Testis (tissue), 2 donors: ENCODE measurements at regions not wholly inside any gene's neighbourhood (a gene's known extent, or its start where the extent isn't known, plus 50 kb on each side); places are given as distances from the start of the nearest gene placed in this dataset.

Experiments used
- DNase-seq: peaks from one replicate; pipeline ENCODE4 v3.0.0-alpha.2; 2019
- H3K27ac ChIP-seq, 2 donors: fragments of 200-600 bp; sonication (generic); one replicate each; pipeline ENCODE4 v1.5.1; 2019
- H3K27me3 ChIP-seq: fragments of 200-600 bp; sonication (generic); one replicate; pipeline ENCODE4 v1.5.1; 2019
- H3K36me3 ChIP-seq: fragments of 200-600 bp; sonication (generic); one replicate; pipeline ENCODE4 v1.5.1; 2017; ENCODE audit warnings: low read depth; ENCODE audit errors: missing control alignments
- H3K4me1 ChIP-seq: fragments of 200-600 bp; sonication (generic); one replicate; pipeline ENCODE4 v1.5.1; 2019
- H3K4me3 ChIP-seq, 2 donors: fragments of 200-600 bp; sonication (generic); one replicate each; pipeline ENCODE4 v1.5.1; 2017 to 2019
- H3K9me3 ChIP-seq: fragments of 200-600 bp; sonication (generic); one replicate; pipeline ENCODE4 v1.5.1; 2017
- CTCF ChIP-seq, 3 experiments: fragments of 450-650 bp in 2 of 3; fragments of 200-600 bp in 1 of 3; sonication (generic) in 1 of 3; IDR thresholded peaks; one replicate each; pipeline ENCODE4 v1.5.1; 2016 to 2019; ENCODE audit warnings: antibody characterized with exemption in 3 of 3, mild to moderate bottlenecking in 2 of 3, moderate library complexity in 1 of 3
- POLR2A ChIP-seq: fragments of 450-650 bp; IDR thresholded peaks from one replicate; pipeline ENCODE4 v1.6.1; 2017; ENCODE audit warnings: antibody characterized with exemption, mild to moderate bottlenecking, moderate library complexity
- WGBS, 2 donors: methylation state at CpG; one replicate each; pipeline ENCODE4 v1.1.5; 2018; 5-methylcytosine and 5-hydroxymethylcytosine counted together
- intact Hi-C: fragments of 100-400 bp; cut with DNase I; formaldehyde crosslinking; loops from one replicate; pipeline ENCODE4 v1.15.1; 2023; ENCODE audit warnings: low total_unique reads

GRCh38 chr9:96163712-96164111, 138.3 kb downstream of the HSD17B3 start:
- no peak for DNase-seq
- H3K36me3 ChIP-seq, result no peaks in the 10 kb centered on the region
- no peaks in the 10 kb centered on the region for H3K9me3 ChIP-seq
- H3K27me3 ChIP-seq, result no peaks in the 10 kb centered on the region
- no peak overlapping the region for H3K4me3 ChIP-seq
- intact Hi-C loops, result no loop called here
- 74 to 75% methylated on average over 14 of the region's 14 CpGs for WGBS, 2 donors
- no peak for TF ChIP-seq CTCF (IDR thresholded peaks at IDR 0.05)
- TF ChIP-seq POLR2A, result no peak
- H3K4me1 ChIP-seq, result peaks cover 19% of the 10 kb centered on the region
- peak overlapping the region in 1 of 2 donors; percentile 60 for H3K27ac ChIP-seq

GRCh38 chr9:96163161-96163560, 138.8 kb downstream of the HSD17B3 start:
- Histone ChIP-seq H3K4me3 (no peak overlapping the region), H3K4me1 (peaks cover 21% of the 10 kb centered on the region), H3K27ac (no peak overlapping the region), H3K27me3 (no peaks in the 10 kb centered on the region), H3K36me3 (no peaks in the 10 kb centered on the region), H3K9me3 (no peaks in the 10 kb centered on the region)
- DNase-seq, result no peak
- TF ChIP-seq POLR2A (no peak), CTCF (IDR thresholded peaks at IDR 0.05) (no peak)
- 63 to 79% methylated on average over 7 of the region's 7 CpGs for WGBS, 2 donors
- intact Hi-C loops, result no loop called here

- Histone ChIP-seq H3K27me3 (no peaks in the 10 kb centered on the region), H3K4me3 (no peak overlapping the region), H3K36me3 (no peaks in the 10 kb centered on the region), H3K27ac (no peak overlapping the region), H3K9me3 (no peaks in the 10 kb centered on the region), H3K4me1 (peaks cover 28% of the 10 kb centered on the region)
- intact Hi-C loops, result no loop called here
- WGBS, 2 donors, result 60 to 83% methylated on average over 7 of the region's 7 CpGs
- no peak for DNase-seq
- TF ChIP-seq POLR2A, result no peak
- no peak for TF ChIP-seq CTCF (IDR thresholded peaks at IDR 0.05)
Observed at GRCh38 chr9:96161819-96162218, 140.2 kb downstream of the HSD17B3 start.

- Histone ChIP-seq H3K4me1 (peaks cover 37% of the 10 kb centered on the region), H3K27me3 (no peaks in the 10 kb centered on the region), H3K27ac (no peak overlapping the region), H3K36me3 (no peaks in the 10 kb centered on the region), H3K4me3 (no peak overlapping the region), H3K9me3 (no peaks in the 10 kb centered on the region)
- intact Hi-C loops, result no loop called here
- TF ChIP-seq POLR2A (no peak), CTCF (IDR thresholded peaks at IDR 0.05) (no peak)
- no peak for DNase-seq
- WGBS, 2 donors, result 94% methylated on average over 3 to 5 of the region's 5 CpGs
Observed at GRCh38 chr9:96160866-96161265, 141.1 kb downstream of the HSD17B3 start.

- H3K4me1 ChIP-seq, result peaks cover 43% of the 10 kb centered on the region
- no peak overlapping the region for H3K4me3 ChIP-seq
- DNase-seq, result no peak
- H3K27me3 ChIP-seq, result no peaks in the 10 kb centered on the region
- no peaks in the 10 kb centered on the region for H3K36me3 ChIP-seq
- intact Hi-C loops, result no loop called here
- WGBS, 2 donors, result 63 to 64% methylated on average over 3 to 6 of the region's 6 CpGs
- no peaks in the 10 kb centered on the region for H3K9me3 ChIP-seq
- peak overlapping the region; percentile 10 to 71 for H3K27ac ChIP-seq
- TF ChIP-seq POLR2A (no peak), CTCF (IDR thresholded peaks at IDR 0.05) (no peak)
Observed at GRCh38 chr9:96160168-96160567, 141.8 kb downstream of the HSD17B3 start.
